Endodermal cell (in vitro differentiated cells): ENCODE measurements at regions not wholly inside any gene's neighbourhood (a gene's known extent, or its start where the extent isn't known, plus 50 kb on each side); places are given as distances from the start of the nearest gene placed in this dataset.

ENCODE experiments used
- DNase-seq: peaks from one replicate; pipeline ENCODE4 v3.0.0-alpha.2; 2017
- H3K27ac ChIP-seq: 2 replicates; pipeline ENCODE4 v1.5.1; 2013; ENCODE audit warnings: mild to moderate bottlenecking, low read depth, low read length, moderate library complexity
- H3K27me3 ChIP-seq: 2 replicates; pipeline ENCODE4 v1.6.1; 2013; ENCODE audit warnings: mild to moderate bottlenecking, low read length, moderate library complexity; ENCODE audit not compliant: insufficient read depth, control insufficient read depth, poor library complexity, severe bottlenecking
- H3K36me3 ChIP-seq: 2 replicates; pipeline ENCODE4 v1.7.0; 2013; ENCODE audit warnings: mild to moderate bottlenecking, low read length, moderate library complexity; ENCODE audit not compliant: control insufficient read depth, insufficient read depth
- H3K4me1 ChIP-seq: one replicate; pipeline ENCODE4 v1.7.0; 2013; ENCODE audit warnings: low read length; ENCODE audit not compliant: control insufficient read depth, insufficient read depth
- H3K4me3 ChIP-seq: 2 replicates; pipeline ENCODE4 v1.5.1; 2013; ENCODE audit warnings: mild to moderate bottlenecking, low read length, moderate library complexity
- H3K9ac ChIP-seq: 2 replicates; pipeline ENCODE4 v1.6.1; 2013; ENCODE audit warnings: mild to moderate bottlenecking, low read length, moderate library complexity; ENCODE audit not compliant: poor library complexity, severe bottlenecking; ENCODE audit errors: extremely low read depth
- H3K9me3 ChIP-seq: 2 replicates; pipeline ENCODE4 v1.6.1; 2013; ENCODE audit warnings: mild to moderate bottlenecking, low read length, moderate library complexity; ENCODE audit not compliant: control insufficient read depth
- H3K27ac Mint-ChIP-seq: 2 replicates; pipeline ENCODE4 v1.8.0; 2020; ENCODE audit warnings: mixed read lengths
- H3K27me3 Mint-ChIP-seq: 2 replicates; pipeline ENCODE4 v1.8.0; 2021; ENCODE audit warnings: mild to moderate bottlenecking, mixed read lengths; ENCODE audit not compliant: insufficient read depth
- H3K36me3 Mint-ChIP-seq: 2 replicates; pipeline ENCODE4 v1.8.0; 2020; ENCODE audit warnings: low read depth, mixed read lengths
- H3K4me1 Mint-ChIP-seq: 2 replicates; pipeline ENCODE4 v1.8.0; 2020; ENCODE audit warnings: mixed read lengths
- H3K4me3 Mint-ChIP-seq: 2 replicates; pipeline ENCODE4 v1.8.0; 2020; ENCODE audit warnings: mild to moderate bottlenecking, moderate library complexity, mixed read lengths
- H3K9me3 Mint-ChIP-seq: 2 replicates; pipeline ENCODE4 v1.8.0; 2020; ENCODE audit warnings: mild to moderate bottlenecking, mixed read lengths
- CTCF ChIP-seq: fragments of 200-600 bp; sonication (generic); conservative IDR thresholded peaks from 2 replicates; pipeline ENCODE4 v1.5.0; 2021; ENCODE audit warnings: antibody characterized with exemption, mild to moderate bottlenecking
- WGBS, 2 experiments: methylation state at CpG; one replicate each; pipeline versions ENCODE4 v1.1.5 to v1.1.7; 2013; ENCODE audit warnings: missing lambda C conversion rate in 2 of 2, mixed read lengths in 1 of 2; ENCODE audit not compliant: insufficient coverage in 1 of 2, insufficient read length in 1 of 2; 5-methylcytosine and 5-hydroxymethylcytosine counted together

DNA sequence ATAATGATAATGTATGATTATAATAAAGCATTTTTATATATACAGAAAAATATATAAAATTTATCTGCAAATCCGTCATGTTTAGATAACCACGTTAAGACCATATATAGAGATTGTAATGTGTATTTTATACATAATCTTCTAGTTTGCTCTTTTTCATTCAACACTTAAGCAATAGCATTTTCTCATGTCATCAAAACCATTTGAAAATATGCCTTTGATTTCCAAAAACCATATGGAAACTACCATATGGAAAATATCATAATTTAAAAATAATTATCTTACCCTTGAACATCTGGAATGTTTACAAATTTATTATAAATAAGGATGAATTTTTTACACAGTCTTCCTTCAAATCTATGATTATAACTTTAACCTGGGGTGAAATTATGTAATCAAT lies 250.4 kb upstream of the NPSR1 start:
- no peak overlapping the region for H3K27ac Mint-ChIP-seq
- Histone ChIP-seq H3K27ac (no peak overlapping the region), H3K4me3 (no peak overlapping the region), H3K4me1 (no peaks in the 10 kb centered on the region), H3K27me3 (no peaks in the 10 kb centered on the region), H3K9ac (no peak overlapping the region), H3K9me3 (no peaks in the 10 kb centered on the region), H3K36me3 (no peaks in the 10 kb centered on the region)
- H3K27me3 Mint-ChIP-seq = no peaks in the 10 kb centered on the region
- TF ChIP-seq CTCF = no peak
- no peaks in the 10 kb centered on the region for H3K4me1 Mint-ChIP-seq
- no peak for DNase-seq
- no peak overlapping the region for H3K4me3 Mint-ChIP-seq
- H3K9me3 Mint-ChIP-seq = no peaks in the 10 kb centered on the region
- no CpG with 5 or more reads among the region's 2 CpGs for WGBS, 2 experiments
- no peaks in the 10 kb centered on the region for H3K36me3 Mint-ChIP-seq

DNA sequence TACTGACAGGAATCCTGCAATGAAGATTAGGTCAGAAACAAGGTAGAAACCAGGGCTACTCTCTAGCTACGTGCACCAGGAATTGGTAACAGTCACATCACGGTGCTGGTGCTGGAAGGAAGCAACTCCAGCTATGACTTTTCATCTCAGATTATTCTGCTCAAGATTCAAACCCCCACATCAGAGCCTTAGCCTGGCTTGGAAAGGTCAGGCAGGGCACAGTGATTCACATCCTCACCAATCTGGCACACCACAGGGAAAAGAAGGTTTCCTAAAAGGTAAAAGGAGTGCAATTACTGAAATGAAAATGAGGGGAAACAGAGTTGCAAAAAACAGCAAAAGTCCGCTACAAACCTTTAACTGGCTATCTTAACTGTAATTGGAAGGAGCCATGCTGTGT lies 240.2 kb upstream of the NPSR1 start:
- H3K27ac ChIP-seq = no peak overlapping the region
- no peak for TF ChIP-seq CTCF

DNA sequence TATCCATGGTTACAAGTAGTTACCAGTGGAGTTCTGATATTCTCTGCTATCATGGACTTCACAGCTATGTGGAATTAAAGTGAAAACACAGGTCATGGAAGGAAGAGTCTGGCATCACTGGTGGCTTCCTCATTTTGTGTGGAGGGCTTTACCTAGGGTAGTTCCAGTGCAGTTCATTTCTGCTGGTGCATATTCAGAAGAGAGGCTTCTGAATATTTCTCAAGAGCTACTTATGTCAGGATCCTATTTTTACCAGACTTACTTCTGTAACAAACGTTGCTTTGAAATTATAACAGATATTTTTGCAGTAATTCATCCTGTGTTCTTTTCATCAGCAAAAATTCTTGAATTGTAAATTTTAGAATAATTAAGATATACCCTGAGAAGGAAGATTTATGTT lies 236.5 kb upstream of the NPSR1 start:
- H3K4me1 Mint-ChIP-seq = peaks cover 9% of the 10 kb centered on the region
- no peak overlapping the region for H3K9ac ChIP-seq
- 86% methylated on average over 1 of the region's 1 CpG; no CpG with 5 or more reads in 1 of the 2 experiments for whole genome bisulfite sequencing, 2 experiments
- no peaks in the 10 kb centered on the region for H3K27me3 ChIP-seq
- H3K4me1 ChIP-seq = no peaks in the 10 kb centered on the region
- TF ChIP-seq CTCF = no peak
- H3K27ac ChIP-seq = no peak overlapping the region
- DNase-seq = no peak
- H3K36me3 ChIP-seq = no peaks in the 10 kb centered on the region
- no peak overlapping the region for H3K27ac Mint-ChIP-seq
- no peaks in the 10 kb centered on the region for H3K9me3 ChIP-seq
- H3K4me3 Mint-ChIP-seq = no peak overlapping the region
- no peaks in the 10 kb centered on the region for H3K36me3 Mint-ChIP-seq
- no peak overlapping the region for H3K4me3 ChIP-seq
- H3K9me3 Mint-ChIP-seq = no peaks in the 10 kb centered on the region
- H3K27me3 Mint-ChIP-seq = no peaks in the 10 kb centered on the region

More for the DNA sequence above, 240.2 kb upstream of the NPSR1 start:
- Histone ChIP-seq H3K36me3 (no peaks in the 10 kb centered on the region), H3K9ac (no peak overlapping the region), H3K4me1 (no peaks in the 10 kb centered on the region), H3K9me3 (no peaks in the 10 kb centered on the region), H3K4me3 (no peak overlapping the region), H3K27me3 (no peaks in the 10 kb centered on the region)
- H3K9me3 Mint-ChIP-seq = no peaks in the 10 kb centered on the region
- WGBS, 2 experiments = 89% methylated on average over 3 of the region's 3 CpGs
- no peak for DNase-seq
- no peak overlapping the region for H3K27ac Mint-ChIP-seq
- peaks cover 4% of the 10 kb centered on the region for H3K4me1 Mint-ChIP-seq
- no peaks in the 10 kb centered on the region for H3K27me3 Mint-ChIP-seq
- no peaks in the 10 kb centered on the region for H3K36me3 Mint-ChIP-seq
- no peak overlapping the region for H3K4me3 Mint-ChIP-seq
